Fibroblast of gingiva (primary cell): ENCODE measurements at regions not wholly inside any gene's neighbourhood (a gene's known extent, or its start where the extent isn't known, plus 50 kb on each side); places are given as distances from the start of the nearest gene placed in this dataset.
A peak's percentile ranks its signal among the peaks of the same experiment; 100 is the strongest.
"Not testable (repeated sequence)": the region's sequence is repeated elsewhere in the genome, so short reads cannot be mapped to it uniquely, and the experiment has no call there.

Experiments
- DNase-seq: peaks from one replicate; pipeline ENCODE4 v3.0.0-alpha.2; 2011; ENCODE audit warnings: low read depth

GRCh38 chr9:42434844-42435714, 251.6 kb downstream of the SPATA31A6 start:
- DNase-seq: not testable (repeated sequence)

- not testable (repeated sequence) for DNase-seq
Observed at GRCh38 chr9:42435715-42436342, 252.4 kb downstream of the SPATA31A6 start.

- not testable (repeated sequence) for DNase-seq
Observed at GRCh38 chr9:42437057-42437759, 253.7 kb downstream of the SPATA31A6 start.

GRCh38 chr9:42442680-42443079, 259.2 kb downstream of the SPATA31A6 start:
- DNase-seq: not testable (repeated sequence)

- not testable (repeated sequence) for DNase-seq
Observed at GRCh38 chr9:42443414-42443813, 260.0 kb downstream of the SPATA31A6 start.

GRCh38 chr9:42461436-42461835, 278.0 kb downstream of the SPATA31A6 start:
- DNase-seq: not testable (repeated sequence)

GRCh38 chr9:42461863-42462262, 278.4 kb downstream of the SPATA31A6 start:
- not testable (repeated sequence) for DNase-seq

GRCh38 chr9:42463981-42464380, 280.5 kb downstream of the SPATA31A6 start:
- DNase-seq: not testable (repeated sequence)

- not testable (repeated sequence) for DNase-seq
Observed at GRCh38 chr9:42470577-42470976, 287.1 kb downstream of the SPATA31A6 start.

GRCh38 chr9:42490989-42491388, 307.5 kb downstream of the SPATA31A6 start:
- DNase-seq: not testable (repeated sequence)

- DNase-seq: not testable (repeated sequence)
Observed at GRCh38 chr9:42502620-42503264, 319.3 kb downstream of the SPATA31A6 start.

- DNase-seq: not testable (repeated sequence)
Observed at GRCh38 chr9:42508111-42508510, 324.7 kb downstream of the SPATA31A6 start.

- DNase-seq: not testable (repeated sequence)
Observed at GRCh38 chr9:42513535-42513934, 330.1 kb downstream of the SPATA31A6 start.

- peak; percentile 62 for DNase-seq
Observed at GRCh38 chr9:42534325-42534983, 351.0 kb downstream of the SPATA31A6 start.

- peak; percentile 7 for DNase-seq
Observed at GRCh38 chr9:42534984-42535325, 351.5 kb downstream of the SPATA31A6 start.

GRCh38 chr9:42550789-42551357, 367.4 kb downstream of the SPATA31A6 start:
- not testable (repeated sequence) for DNase-seq

GRCh38 chr9:42568530-42568929, 385.1 kb downstream of the SPATA31A6 start:
- DNase-seq: not testable (repeated sequence)

GRCh38 chr9:42568942-42569556, 385.6 kb downstream of the SPATA31A6 start:
- not testable (repeated sequence) for DNase-seq

- not testable (repeated sequence) for DNase-seq
Observed at GRCh38 chr9:42577851-42578250, 394.4 kb downstream of the SPATA31A6 start.
